HCT116 (cell line): ENCODE measurements at regions not wholly inside any gene's neighbourhood (a gene's known extent, or its start where the extent isn't known, plus 50 kb on each side); places are given as distances from the start of the nearest gene placed in this dataset.

Experiments
- ATAC-seq: fragments of 200-7000 bp; cut with Tn5 transposase; 2 replicates; pipeline ENCODE4 v1.9.1; 2020; ENCODE audit warnings: mild to moderate bottlenecking, moderate library complexity
- BruUV-seq: library from RNA; stranded (reverse); fragments of 400-500 nt; replicated peaks from 2 replicates; lab custom pipeline; 2021; lab: Mats Ljungman, UMichigan
- CTCF ChIA-PET: fragments of 300-600 bp; sonication (Branson Sonifier 250); formaldehyde crosslinking; loops from one replicate; lab custom pipeline; 2021; ENCODE audit warnings: antibody characterized with exemption; lab: Charles Lee
- POLR2A ChIA-PET: fragments of 300-600, 350-600 bp; sonication (Branson Sonifier 250); formaldehyde crosslinking; loops from one replicate; lab custom pipeline; 2021; ENCODE audit warnings: antibody characterized with exemption; lab: Charles Lee
- RAD21 ChIA-PET, 2 experiments: fragments of 300-600 bp; sonication (Branson Sonifier 250); formaldehyde crosslinking; loops; one replicate each; lab custom pipeline; 2023; ENCODE audit warnings: low total read pairs in 2 of 2; ENCODE audit not compliant: uncharacterized antibody in 2 of 2, unreplicated experiment in 2 of 2, low non-redundant PET in 1 of 2; lab: Charles Lee
- DNase-seq: peaks from one replicate; pipeline ENCODE4 v3.0.0-alpha.2; 2010; ENCODE audit warnings: low read depth, low spot score
- H2AFZ ChIP-seq: fragments of 200-600 bp; shearing (Covaris generic), sonication (generic); 2 replicates; pipeline ENCODE4 v1.6.1; 2017; ENCODE audit warnings: low read depth, mixed run types, mixed read lengths, antibody characterized with exemption, low read length; ENCODE audit not compliant: poor library complexity, severe bottlenecking
- H3K27ac ChIP-seq: 2 replicates; pipeline ENCODE4 v1.5.1; 2012; ENCODE audit warnings: low read depth, low read length
- H3K27me3 ChIP-seq: fragments of 200-600 bp; sonication (generic); 2 replicates; pipeline ENCODE4 v1.6.1; 2016; ENCODE audit warnings: mixed run types, low read length, mixed read lengths; ENCODE audit not compliant: insufficient read depth
- H3K36me3 ChIP-seq, 2 experiments: fragments of 200-500 bp in 1 of 2; fragments of 200-600 bp in 1 of 2; sonication (Bioruptor generic) in 1 of 2; sonication (generic) in 1 of 2; 2 replicates each; pipeline versions ENCODE4 v1.5.1 to v1.6.1; 2014 to 2016; ENCODE audit warnings: low read length in 2 of 2, inconsistent platforms in 1 of 2, mixed read lengths in 1 of 2, mixed run types in 1 of 2; ENCODE audit not compliant: insufficient read depth in 2 of 2, control insufficient read depth in 1 of 2
- H3K4me1 ChIP-seq, 2 experiments: fragments of 200-600 bp in 1 of 2; sonication (generic) in 1 of 2; 2 replicates each; pipeline versions ENCODE4 v1.5.1 to v1.6.1; 2012 to 2017; ENCODE audit warnings: low read length in 2 of 2, inconsistent platforms in 1 of 2, mild to moderate bottlenecking in 1 of 2, mixed read lengths in 1 of 2, mixed run types in 1 of 2, moderate library complexity in 1 of 2; ENCODE audit not compliant: insufficient read depth in 2 of 2, control insufficient read depth in 1 of 2
- H3K4me2 ChIP-seq: fragments of 200-600 bp; sonication (generic); 2 replicates; pipeline ENCODE4 v1.6.1; 2017; ENCODE audit warnings: mixed run types, low read length, mixed read lengths
- H3K4me3 ChIP-seq, 2 experiments: fragments of 200-600 bp in 1 of 2; sonication (generic) in 1 of 2; replicated peaks in 1 of 2; 2 replicates each; pipeline ENCODE4 v1.5.1; 2011 to 2016; ENCODE audit warnings: low read length in 2 of 2, control low read depth in 1 of 2, low read depth in 1 of 2, mild to moderate bottlenecking in 1 of 2, mixed read lengths in 1 of 2, mixed run types in 1 of 2
- H3K79me2 ChIP-seq: fragments of 200-600 bp; sonication (generic); 2 replicates; pipeline ENCODE4 v1.6.1; 2017; ENCODE audit warnings: mild to moderate bottlenecking, mixed run types, low read length, moderate library complexity, mixed read lengths; ENCODE audit not compliant: insufficient read depth
- H3K9ac ChIP-seq: fragments of 200-600 bp; sonication (generic); 2 replicates; pipeline ENCODE4 v1.6.1; 2016; ENCODE audit warnings: low read length, mixed read lengths
- H3K9me2 ChIP-seq: fragments of 200-600 bp; sonication (generic), shearing (Covaris generic); 2 replicates; pipeline ENCODE4 v1.6.1; 2017; ENCODE audit warnings: mixed run types, mild to moderate bottlenecking, moderate library complexity; ENCODE audit not compliant: insufficient read depth
- H3K9me3 ChIP-seq, 2 experiments: fragments of 200-500 bp in 1 of 2; fragments of 200-600 bp in 1 of 2; sonication (Bioruptor generic) in 1 of 2; sonication (generic) in 1 of 2; 2 replicates each; pipeline ENCODE4 v1.6.1; 2014 to 2017; ENCODE audit warnings: low read length in 2 of 2, mixed read lengths in 2 of 2, inconsistent platforms in 1 of 2, low read depth in 1 of 2, mild to moderate bottlenecking in 1 of 2, mixed run types in 1 of 2, moderate library complexity in 1 of 2; ENCODE audit not compliant: control insufficient read depth in 1 of 2, insufficient read depth in 1 of 2
- H4K20me1 ChIP-seq: fragments of 200-600 bp; sonication (generic), shearing (Covaris generic); 2 replicates; pipeline ENCODE4 v1.6.1; 2017; ENCODE audit warnings: mixed run types, mild to moderate bottlenecking, moderate library complexity; ENCODE audit not compliant: insufficient read depth
- CEBPB ChIP-seq: IDR thresholded peaks from 2 replicates; pipeline ENCODE4 v1.6.1; 2012; ENCODE audit warnings: low read depth
- EGR1 ChIP-seq: IDR thresholded peaks from 2 replicates; pipeline ENCODE4 v1.6.1; 2012; ENCODE audit warnings: low read depth
- EZH2phosphoT487 ChIP-seq: fragments of 200-600 bp; IDR thresholded peaks from 2 replicates; pipeline ENCODE4 v1.6.1; 2018; ENCODE audit warnings: antibody characterized with exemption, borderline replicate concordance
- FOSL1 ChIP-seq: IDR thresholded peaks from 2 replicates; pipeline ENCODE4 v1.6.1; 2012; ENCODE audit warnings: low read depth
- MAX ChIP-seq: IDR thresholded peaks from 2 replicates; pipeline ENCODE4 v1.6.1; 2012
- POLR2A ChIP-seq: IDR thresholded peaks from 2 replicates; pipeline ENCODE4 v1.7.0; 2011; ENCODE audit warnings: borderline replicate concordance; ENCODE audit not compliant: insufficient read depth, insufficient read length; ENCODE audit errors: extremely low read depth
- POLR2AphosphoS5 ChIP-seq: IDR thresholded peaks from 2 replicates; pipeline ENCODE4 v1.6.1; 2011; ENCODE audit warnings: mild to moderate bottlenecking, low read depth, low read length, moderate library complexity
- RAD21 ChIP-seq: IDR thresholded peaks from 2 replicates; pipeline ENCODE4 v1.6.1; 2012; ENCODE audit warnings: low read depth, mild to moderate bottlenecking
- REST ChIP-seq: IDR thresholded peaks from 2 replicates; pipeline ENCODE4 v1.6.1; 2012; ENCODE audit warnings: low read depth
- SRF ChIP-seq: IDR thresholded peaks from 2 replicates; pipeline ENCODE4 v1.6.1; 2012; ENCODE audit warnings: low read depth
- TCF7L2 ChIP-seq: IDR thresholded peaks from 2 replicates; pipeline ENCODE4 v1.7.0; 2011; ENCODE audit warnings: borderline replicate concordance, inconsistent platforms; ENCODE audit not compliant: insufficient read depth, insufficient read length; ENCODE audit errors: extremely low read depth
- ZNF274 ChIP-seq: fragments of 200-500 bp; sonication (Bioruptor generic); IDR thresholded peaks from 2 replicates; pipeline ENCODE4 v1.6.1; 2014; ENCODE audit warnings: mild to moderate bottlenecking, low read depth, low read length, inconsistent platforms
- intact Hi-C: fragments of 100-400 bp; cut with micrococcal nuclease; formaldehyde crosslinking; loops from 2 replicates; pipeline ENCODE4 v1.10.0; 2022

- DNase-seq (no peak), ATAC-seq (no peak)
- no peak overlapping the region for H3K4me2 ChIP-seq
- ChIA-PET CTCF (no interaction called here), POLR2A (no interaction called here), RAD21 (no interaction called here)
- intact Hi-C loops: no loop called here
- no TSS peak for BruUV-seq
- H3K27me3 ChIP-seq: no peaks in the 10 kb centered on the region; the same call in 1 of the 2 replicates
- no peaks in the 10 kb centered on the region for H3K79me2 ChIP-seq
- no peak overlapping the region for H3K9ac ChIP-seq
- no peak overlapping the region for H2AFZ ChIP-seq
- no peaks in the 10 kb centered on the region for H4K20me1 ChIP-seq
- no peak overlapping the region for H3K4me3 ChIP-seq
- no peaks in the 10 kb centered on the region for H3K9me3 ChIP-seq
- H3K27ac ChIP-seq: no peak overlapping the region
- no peaks in the 10 kb centered on the region for H3K4me1 ChIP-seq
- TF ChIP-seq ZNF274: no peak
- no peak for TF ChIP-seq MAX
- TF ChIP-seq EGR1: no peak
- no peak for TF ChIP-seq POLR2AphosphoS5
- TF ChIP-seq CEBPB: no peak
- no peak for TF ChIP-seq RAD21
- no peak for TF ChIP-seq REST
- TF ChIP-seq EZH2phosphoT487: no peak
- no peak for TF ChIP-seq SRF
- TF ChIP-seq TCF7L2: no peak
- no peak for TF ChIP-seq POLR2A
- TF ChIP-seq FOSL1: no peak
- TF ChIP-seq, all 23 proteins: peak for 0
- H3K9me2 ChIP-seq: no peaks in the 10 kb centered on the region
- no peaks in the 10 kb centered on the region for H3K36me3 ChIP-seq
These were observed 248.6 kb downstream of the RPLP1 start for GRCh38 chr15:69701198-69701597.
